Right lobe of liver (tissue), 6 donors: ENCODE measurements at regions not wholly inside any gene's neighbourhood (a gene's known extent, or its start where the extent isn't known, plus 50 kb on each side); places are given as distances from the start of the nearest gene placed in this dataset.
A peak's percentile ranks its signal among the peaks of the same experiment; 100 is the strongest.
"Not testable (repeated sequence)": the region's sequence is repeated elsewhere in the genome, so short reads cannot be mapped to it uniquely, and the experiment has no call there.

ENCODE experiments used
- ATAC-seq, 4 donors: fragments of 200-7000 bp; cut with Tn5 transposase; one replicate each; pipeline ENCODE4 v1.9.1; 2020; ENCODE audit warnings: mild to moderate bottlenecking in 4 of 4, moderate library complexity in 4 of 4
- DNase-seq, 3 donors: peaks; one replicate each; pipeline ENCODE4 v3.0.0-alpha.2; 2020
- H3K27ac ChIP-seq, 3 donors: fragments of 200-600 bp; one replicate each; pipeline ENCODE4 v1.8.0; 2022
- H3K27me3 ChIP-seq, 2 donors: fragments of 200-600 bp; one replicate each; pipeline ENCODE4 v1.8.0; 2022
- H3K36me3 ChIP-seq, 4 donors: fragments of 200-600 bp; sonication (generic) in 1 of 4; one replicate each; pipeline versions ENCODE4 v1.5.1 to v1.8.0; 2017 to 2022; ENCODE audit warnings: control low read depth in 1 of 4
- H3K4me1 ChIP-seq, 4 donors: fragments of 200-600 bp; sonication (generic) in 1 of 4; one replicate each; pipeline versions ENCODE4 v1.5.1 to v1.8.0; 2017 to 2022; ENCODE audit warnings: control low read depth in 1 of 4
- H3K4me3 ChIP-seq, 3 donors: fragments of 200-600 bp; one replicate each; pipeline ENCODE4 v1.8.0; 2022
- H3K9me3 ChIP-seq, 4 donors: fragments of 200-600 bp; sonication (generic) in 1 of 4; one replicate each; pipeline versions ENCODE4 v1.5.1 to v1.8.0; 2017 to 2022; ENCODE audit warnings: control low read depth in 1 of 4
- POLR2A ChIP-seq: fragments of 450-650 bp; IDR thresholded peaks from one replicate; pipeline ENCODE4 v1.6.1; 2017; ENCODE audit warnings: antibody characterized with exemption, mild to moderate bottlenecking
- WGBS: methylation state at CpG from one replicate; pipeline ENCODE4 v1.1.6; 2018; ENCODE audit warnings: low coverage, low lambda C conversion rate; ENCODE audit not compliant: insufficient coverage; ENCODE audit errors: missing lambda C conversion rate; 5-methylcytosine and 5-hydroxymethylcytosine counted together
- intact Hi-C, 2 donors: fragments of 100-400 bp; cut with DNase I; formaldehyde crosslinking; loops; one replicate each; pipeline versions ENCODE4 v1.11.2 to v1.14.1; 2022
- TF ChIP-seq, protein P1 (sequence below), 4 donors: fragments of 200-600 bp in 3 of 4; fragments of 450-650 bp in 1 of 4; IDR thresholded peaks; one replicate each; pipeline versions ENCODE4 v1.5.1 to v1.8.0; 2016 to 2022; ENCODE audit warnings: antibody characterized with exemption in 4 of 4, mild to moderate bottlenecking in 2 of 4
- donor health status: DM: no; HTN: yes; CAD: no.
- donor health status: DM: no; HTN: no; CAD: no.
- donor health status: DM: no; HTN: no; CAD: no.
- donor health status: DM: no; HTN: yes; CAD: no.
- donor health status: DM: no; HTN: yes; CAD: no.

DNA sequence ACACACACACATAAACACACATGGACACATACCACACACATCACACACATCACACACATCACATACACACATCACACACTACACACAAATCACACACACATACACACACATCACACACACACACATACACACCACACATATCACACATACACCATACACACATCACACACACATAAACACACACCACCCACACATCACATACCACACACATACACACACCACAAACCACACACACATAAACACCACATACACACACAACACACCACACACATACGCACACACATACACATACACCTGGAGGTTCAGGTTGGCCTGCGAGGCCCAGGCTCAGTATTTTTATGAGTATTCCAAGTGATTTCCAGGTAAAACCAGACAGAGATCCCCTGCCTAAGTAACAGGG is 279.5 kb downstream of the FOXL1 start:
- DNase-seq (no peak), ATAC-seq (no peak)
- TF ChIP-seq POLR2A, result no peak
- TF ChIP-seq, protein P1, sequence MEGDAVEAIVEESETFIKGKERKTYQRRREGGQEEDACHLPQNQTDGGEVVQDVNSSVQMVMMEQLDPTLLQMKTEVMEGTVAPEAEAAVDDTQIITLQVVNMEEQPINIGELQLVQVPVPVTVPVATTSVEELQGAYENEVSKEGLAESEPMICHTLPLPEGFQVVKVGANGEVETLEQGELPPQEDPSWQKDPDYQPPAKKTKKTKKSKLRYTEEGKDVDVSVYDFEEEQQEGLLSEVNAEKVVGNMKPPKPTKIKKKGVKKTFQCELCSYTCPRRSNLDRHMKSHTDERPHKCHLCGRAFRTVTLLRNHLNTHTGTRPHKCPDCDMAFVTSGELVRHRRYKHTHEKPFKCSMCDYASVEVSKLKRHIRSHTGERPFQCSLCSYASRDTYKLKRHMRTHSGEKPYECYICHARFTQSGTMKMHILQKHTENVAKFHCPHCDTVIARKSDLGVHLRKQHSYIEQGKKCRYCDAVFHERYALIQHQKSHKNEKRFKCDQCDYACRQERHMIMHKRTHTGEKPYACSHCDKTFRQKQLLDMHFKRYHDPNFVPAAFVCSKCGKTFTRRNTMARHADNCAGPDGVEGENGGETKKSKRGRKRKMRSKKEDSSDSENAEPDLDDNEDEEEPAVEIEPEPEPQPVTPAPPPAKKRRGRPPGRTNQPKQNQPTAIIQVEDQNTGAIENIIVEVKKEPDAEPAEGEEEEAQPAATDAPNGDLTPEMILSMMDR (IDR thresholded peaks at IDR 0.05), result no peak
- intact Hi-C loops, result no loop called here
- Histone ChIP-seq H3K4me3 (no peak overlapping the region), H3K27ac (no peak overlapping the region), H3K9me3 (no peaks in the 10 kb centered on the region), H3K36me3 (no peaks in the 10 kb centered on the region), H3K27me3 (no peaks in the 10 kb centered on the region), H3K4me1 (no peaks in the 10 kb centered on the region)
- 96% methylated on average over 2 of the region's 2 CpGs for WGBS

DNA sequence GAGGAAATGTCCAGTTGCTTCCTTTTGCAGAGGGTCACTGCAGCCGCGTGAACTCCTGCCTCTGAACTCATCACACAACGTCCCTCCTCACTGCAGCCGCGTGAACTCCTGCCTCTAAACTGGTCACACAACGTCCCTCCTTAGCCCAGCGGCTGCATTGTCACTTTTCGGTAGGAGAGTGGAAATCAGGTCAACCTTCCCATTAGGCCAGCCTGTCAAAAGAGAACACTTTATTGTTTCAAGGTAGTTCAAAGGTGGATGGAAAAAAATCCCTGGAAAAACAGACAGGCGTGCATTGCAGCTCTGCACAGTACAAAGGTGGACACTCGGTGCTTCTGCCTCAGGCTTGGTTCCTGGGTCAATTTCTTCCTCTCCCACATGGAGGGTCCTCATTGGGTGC is 280.2 kb downstream of the FOXL1 start:
- intact Hi-C loops, result no loop called here
- Histone ChIP-seq H3K4me1 (no peaks in the 10 kb centered on the region), H3K9me3 (no peaks in the 10 kb centered on the region), H3K4me3 (no peak overlapping the region), H3K36me3 (no peaks in the 10 kb centered on the region), H3K27me3 (no peaks in the 10 kb centered on the region), H3K27ac (no peak overlapping the region)
- no peak for DNase-seq
- WGBS, result 18% methylated on average over 9 of the region's 10 CpGs
- TF ChIP-seq, protein P1 (IDR thresholded peaks at IDR 0.05), result no peak
- no peak for TF ChIP-seq POLR2A
- ATAC-seq, result peak in 2 of 4 donors; percentile 32 to 55

DNA sequence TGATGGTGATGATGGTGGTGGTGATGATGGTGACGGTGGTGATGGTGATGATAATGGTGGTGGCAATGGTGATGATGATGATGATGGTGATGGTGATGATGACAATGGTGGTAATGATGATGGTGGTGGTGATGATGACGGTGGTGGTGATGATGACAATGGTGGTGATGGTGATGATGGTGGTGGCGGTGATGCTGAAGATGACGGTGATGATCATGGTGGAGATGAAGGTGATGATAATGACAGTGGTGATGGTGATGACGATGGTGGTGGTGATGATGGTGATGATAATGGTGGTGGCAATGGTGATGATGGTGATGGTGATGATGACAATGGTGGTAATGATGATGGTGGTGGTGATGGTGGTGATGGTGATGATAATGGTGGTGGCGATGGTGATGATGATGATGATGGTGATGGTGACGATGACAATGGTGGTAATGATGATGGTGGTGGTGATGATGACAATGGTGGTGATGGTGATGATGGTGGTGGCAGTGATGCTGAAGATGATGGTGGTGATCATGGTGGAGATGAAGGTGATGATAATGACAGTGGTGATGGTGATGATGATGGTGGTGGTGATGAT is 283.0 kb downstream of the FOXL1 start:
- ATAC-seq, H3K4me3 ChIP-seq, H3K9me3 ChIP-seq, H3K27me3 ChIP-seq, DNase-seq, H3K27ac ChIP-seq, H3K36me3 ChIP-seq, intact Hi-C loops, H3K4me1 ChIP-seq: not testable (repeated sequence)
- WGBS, result 82% methylated on average over 7 of the region's 7 CpGs

DNA sequence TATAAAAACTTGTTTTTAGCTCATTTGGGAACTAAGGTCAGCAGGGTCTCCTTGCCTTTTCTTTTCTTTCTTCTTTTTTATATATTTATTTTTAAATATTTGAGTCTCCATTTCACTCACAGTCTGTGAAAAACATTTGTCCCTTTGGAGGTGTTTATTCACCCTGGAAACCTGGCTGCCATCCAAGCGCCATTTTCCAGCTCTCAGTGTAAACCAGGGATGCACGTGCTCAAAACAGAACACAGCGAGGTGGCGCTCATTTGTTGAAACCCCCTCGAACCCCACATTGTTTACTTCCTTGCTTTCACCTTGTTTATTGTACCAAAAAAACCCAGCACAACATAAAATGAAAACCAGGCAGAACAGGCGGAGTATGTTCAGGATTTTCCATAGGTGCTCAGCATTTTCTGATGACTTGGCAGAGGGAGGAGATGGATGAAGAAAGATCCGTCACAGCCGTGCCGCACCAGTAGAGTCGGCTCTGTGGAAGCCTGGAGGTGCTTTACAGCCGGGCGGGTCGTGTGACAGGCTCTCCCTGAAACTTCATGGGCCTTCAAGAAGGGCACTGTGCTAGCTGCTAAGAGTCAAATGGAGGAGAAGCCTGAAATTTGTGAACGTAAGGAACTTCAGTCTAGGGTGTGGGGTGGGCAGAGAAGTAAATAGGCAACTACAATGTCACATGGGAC is 284.4 kb downstream of the FOXL1 start:
- Histone ChIP-seq H3K27me3 (no peaks in the 10 kb centered on the region), H3K4me1 (no peaks in the 10 kb centered on the region), H3K4me3 (no peak overlapping the region), H3K9me3 (no peaks in the 10 kb centered on the region), H3K27ac (no peak overlapping the region), H3K36me3 (no peaks in the 10 kb centered on the region)
- intact Hi-C loops, result no loop called here
- TF ChIP-seq, protein P1 (IDR thresholded peaks at IDR 0.05), result no peak
- TF ChIP-seq POLR2A, result no peak
- 60% methylated on average over 13 of the region's 14 CpGs for WGBS
- DNase-seq, result no peak
- no peak for ATAC-seq

DNA sequence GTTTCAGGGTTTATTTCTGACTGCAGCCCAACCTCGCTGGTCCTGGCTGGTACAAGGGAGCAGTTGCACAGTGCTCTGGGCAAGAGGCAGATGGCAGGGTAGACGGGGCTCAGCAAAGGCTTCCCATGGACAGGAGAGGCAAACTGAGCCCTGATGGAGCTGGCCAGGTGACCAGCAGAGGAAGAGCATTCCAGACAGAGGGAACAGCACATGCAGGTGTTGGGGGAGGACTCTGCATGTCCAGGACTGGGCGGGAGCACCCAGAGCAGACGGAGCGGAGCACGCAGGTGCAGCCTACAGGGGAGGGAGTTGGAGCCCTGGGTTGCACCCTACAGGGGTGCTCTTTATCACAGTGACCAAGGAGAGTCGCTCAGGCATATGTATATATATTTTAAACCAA is 285.3 kb downstream of the FOXL1 start:
- WGBS, result 40% methylated on average over 1 of the region's 7 CpGs
- H3K4me3 ChIP-seq, result no peak overlapping the region
- TF ChIP-seq, protein P1 (IDR thresholded peaks at IDR 0.05), result no peak
- TF ChIP-seq POLR2A, result no peak
- intact Hi-C loops, result no loop called here
- H3K4me1 ChIP-seq, result no peaks in the 10 kb centered on the region
- H3K9me3 ChIP-seq, result no peaks in the 10 kb centered on the region
- no peaks in the 10 kb centered on the region for H3K36me3 ChIP-seq
- no peak for ATAC-seq
- H3K27me3 ChIP-seq, result no peaks in the 10 kb centered on the region
- no peak overlapping the region for H3K27ac ChIP-seq
- DNase-seq, result no peak
